ENCODE measurements at regions not wholly inside any gene's neighbourhood (a gene's known extent, or its start where the extent isn't known, plus 50 kb on each side); places are given as distances from the start of the nearest gene placed in this dataset.

DNA sequence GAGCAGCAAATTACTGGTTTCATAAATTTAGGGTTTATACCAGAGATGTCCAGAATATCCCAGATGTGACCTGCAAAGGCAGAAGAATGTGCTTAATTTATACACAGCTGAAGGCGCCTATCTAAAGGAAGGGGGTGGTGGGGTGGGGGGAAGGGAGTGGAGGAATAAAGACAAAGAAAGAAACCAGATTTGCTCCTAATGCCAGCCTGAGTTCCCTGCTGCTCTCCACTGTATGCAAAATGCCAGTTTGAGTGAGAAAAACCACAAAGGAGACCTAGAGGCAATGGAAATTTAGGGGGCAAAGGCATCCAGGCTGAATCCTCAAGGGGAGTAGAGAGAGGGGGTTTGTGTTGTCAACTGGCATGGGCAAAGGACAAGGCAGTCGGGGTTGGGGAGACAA is 161.5 kb upstream of the TOX3 start:
- DNase-seq (ENCODE audit: low spot score) (no peak), ATAC-seq (no peak)
- POLR2A ChIA-PET = no interaction called here
- TF ChIP-seq CBFB (CRISPR knock-in tag; IDR thresholded peaks at IDR 0.05; ENCODE audit: low read depth) (no peak), ZNF416 (CRISPR knock-in tag; IDR thresholded peaks at IDR 0.05) (no peak), OVOL2 (CRISPR knock-in tag; IDR thresholded peaks at IDR 0.05; ENCODE audit: borderline replicate concordance) (no peak), SMAD3 (CRISPR knock-in tag; IDR thresholded peaks at IDR 0.05; ENCODE audit: borderline replicate concordance) (no peak), ZNF219 (CRISPR knock-in tag; IDR thresholded peaks at IDR 0.05; ENCODE audit: borderline replicate concordance) (no peak), KAT7 (CRISPR knock-in tag; IDR thresholded peaks at IDR 0.05; ENCODE audit: borderline replicate concordance) (no peak), ZNF423 (CRISPR knock-in tag; IDR thresholded peaks at IDR 0.05) (no peak), TEAD4 (CRISPR knock-in tag; IDR thresholded peaks at IDR 0.05) (no peak)
- TF ChIP-seq, protein P1, sequence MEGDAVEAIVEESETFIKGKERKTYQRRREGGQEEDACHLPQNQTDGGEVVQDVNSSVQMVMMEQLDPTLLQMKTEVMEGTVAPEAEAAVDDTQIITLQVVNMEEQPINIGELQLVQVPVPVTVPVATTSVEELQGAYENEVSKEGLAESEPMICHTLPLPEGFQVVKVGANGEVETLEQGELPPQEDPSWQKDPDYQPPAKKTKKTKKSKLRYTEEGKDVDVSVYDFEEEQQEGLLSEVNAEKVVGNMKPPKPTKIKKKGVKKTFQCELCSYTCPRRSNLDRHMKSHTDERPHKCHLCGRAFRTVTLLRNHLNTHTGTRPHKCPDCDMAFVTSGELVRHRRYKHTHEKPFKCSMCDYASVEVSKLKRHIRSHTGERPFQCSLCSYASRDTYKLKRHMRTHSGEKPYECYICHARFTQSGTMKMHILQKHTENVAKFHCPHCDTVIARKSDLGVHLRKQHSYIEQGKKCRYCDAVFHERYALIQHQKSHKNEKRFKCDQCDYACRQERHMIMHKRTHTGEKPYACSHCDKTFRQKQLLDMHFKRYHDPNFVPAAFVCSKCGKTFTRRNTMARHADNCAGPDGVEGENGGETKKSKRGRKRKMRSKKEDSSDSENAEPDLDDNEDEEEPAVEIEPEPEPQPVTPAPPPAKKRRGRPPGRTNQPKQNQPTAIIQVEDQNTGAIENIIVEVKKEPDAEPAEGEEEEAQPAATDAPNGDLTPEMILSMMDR (IDR thresholded peaks at IDR 0.05) = no peak
- TF ChIP-seq, protein P2, sequence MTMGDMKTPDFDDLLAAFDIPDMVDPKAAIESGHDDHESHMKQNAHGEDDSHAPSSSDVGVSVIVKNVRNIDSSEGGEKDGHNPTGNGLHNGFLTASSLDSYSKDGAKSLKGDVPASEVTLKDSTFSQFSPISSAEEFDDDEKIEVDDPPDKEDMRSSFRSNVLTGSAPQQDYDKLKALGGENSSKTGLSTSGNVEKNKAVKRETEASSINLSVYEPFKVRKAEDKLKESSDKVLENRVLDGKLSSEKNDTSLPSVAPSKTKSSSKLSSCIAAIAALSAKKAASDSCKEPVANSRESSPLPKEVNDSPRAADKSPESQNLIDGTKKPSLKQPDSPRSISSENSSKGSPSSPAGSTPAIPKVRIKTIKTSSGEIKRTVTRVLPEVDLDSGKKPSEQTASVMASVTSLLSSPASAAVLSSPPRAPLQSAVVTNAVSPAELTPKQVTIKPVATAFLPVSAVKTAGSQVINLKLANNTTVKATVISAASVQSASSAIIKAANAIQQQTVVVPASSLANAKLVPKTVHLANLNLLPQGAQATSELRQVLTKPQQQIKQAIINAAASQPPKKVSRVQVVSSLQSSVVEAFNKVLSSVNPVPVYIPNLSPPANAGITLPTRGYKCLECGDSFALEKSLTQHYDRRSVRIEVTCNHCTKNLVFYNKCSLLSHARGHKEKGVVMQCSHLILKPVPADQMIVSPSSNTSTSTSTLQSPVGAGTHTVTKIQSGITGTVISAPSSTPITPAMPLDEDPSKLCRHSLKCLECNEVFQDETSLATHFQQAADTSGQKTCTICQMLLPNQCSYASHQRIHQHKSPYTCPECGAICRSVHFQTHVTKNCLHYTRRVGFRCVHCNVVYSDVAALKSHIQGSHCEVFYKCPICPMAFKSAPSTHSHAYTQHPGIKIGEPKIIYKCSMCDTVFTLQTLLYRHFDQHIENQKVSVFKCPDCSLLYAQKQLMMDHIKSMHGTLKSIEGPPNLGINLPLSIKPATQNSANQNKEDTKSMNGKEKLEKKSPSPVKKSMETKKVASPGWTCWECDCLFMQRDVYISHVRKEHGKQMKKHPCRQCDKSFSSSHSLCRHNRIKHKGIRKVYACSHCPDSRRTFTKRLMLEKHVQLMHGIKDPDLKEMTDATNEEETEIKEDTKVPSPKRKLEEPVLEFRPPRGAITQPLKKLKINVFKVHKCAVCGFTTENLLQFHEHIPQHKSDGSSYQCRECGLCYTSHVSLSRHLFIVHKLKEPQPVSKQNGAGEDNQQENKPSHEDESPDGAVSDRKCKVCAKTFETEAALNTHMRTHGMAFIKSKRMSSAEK (CRISPR knock-in tag; IDR thresholded peaks at IDR 0.05; ENCODE audit: borderline replicate concordance) = no peak
- TF ChIP-seq, protein P3, sequence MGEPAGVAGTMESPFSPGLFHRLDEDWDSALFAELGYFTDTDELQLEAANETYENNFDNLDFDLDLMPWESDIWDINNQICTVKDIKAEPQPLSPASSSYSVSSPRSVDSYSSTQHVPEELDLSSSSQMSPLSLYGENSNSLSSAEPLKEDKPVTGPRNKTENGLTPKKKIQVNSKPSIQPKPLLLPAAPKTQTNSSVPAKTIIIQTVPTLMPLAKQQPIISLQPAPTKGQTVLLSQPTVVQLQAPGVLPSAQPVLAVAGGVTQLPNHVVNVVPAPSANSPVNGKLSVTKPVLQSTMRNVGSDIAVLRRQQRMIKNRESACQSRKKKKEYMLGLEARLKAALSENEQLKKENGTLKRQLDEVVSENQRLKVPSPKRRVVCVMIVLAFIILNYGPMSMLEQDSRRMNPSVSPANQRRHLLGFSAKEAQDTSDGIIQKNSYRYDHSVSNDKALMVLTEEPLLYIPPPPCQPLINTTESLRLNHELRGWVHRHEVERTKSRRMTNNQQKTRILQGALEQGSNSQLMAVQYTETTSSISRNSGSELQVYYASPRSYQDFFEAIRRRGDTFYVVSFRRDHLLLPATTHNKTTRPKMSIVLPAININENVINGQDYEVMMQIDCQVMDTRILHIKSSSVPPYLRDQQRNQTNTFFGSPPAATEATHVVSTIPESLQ (CRISPR knock-in tag; IDR thresholded peaks at IDR 0.05) = no peak
- TF ChIP-seq, protein P4, sequence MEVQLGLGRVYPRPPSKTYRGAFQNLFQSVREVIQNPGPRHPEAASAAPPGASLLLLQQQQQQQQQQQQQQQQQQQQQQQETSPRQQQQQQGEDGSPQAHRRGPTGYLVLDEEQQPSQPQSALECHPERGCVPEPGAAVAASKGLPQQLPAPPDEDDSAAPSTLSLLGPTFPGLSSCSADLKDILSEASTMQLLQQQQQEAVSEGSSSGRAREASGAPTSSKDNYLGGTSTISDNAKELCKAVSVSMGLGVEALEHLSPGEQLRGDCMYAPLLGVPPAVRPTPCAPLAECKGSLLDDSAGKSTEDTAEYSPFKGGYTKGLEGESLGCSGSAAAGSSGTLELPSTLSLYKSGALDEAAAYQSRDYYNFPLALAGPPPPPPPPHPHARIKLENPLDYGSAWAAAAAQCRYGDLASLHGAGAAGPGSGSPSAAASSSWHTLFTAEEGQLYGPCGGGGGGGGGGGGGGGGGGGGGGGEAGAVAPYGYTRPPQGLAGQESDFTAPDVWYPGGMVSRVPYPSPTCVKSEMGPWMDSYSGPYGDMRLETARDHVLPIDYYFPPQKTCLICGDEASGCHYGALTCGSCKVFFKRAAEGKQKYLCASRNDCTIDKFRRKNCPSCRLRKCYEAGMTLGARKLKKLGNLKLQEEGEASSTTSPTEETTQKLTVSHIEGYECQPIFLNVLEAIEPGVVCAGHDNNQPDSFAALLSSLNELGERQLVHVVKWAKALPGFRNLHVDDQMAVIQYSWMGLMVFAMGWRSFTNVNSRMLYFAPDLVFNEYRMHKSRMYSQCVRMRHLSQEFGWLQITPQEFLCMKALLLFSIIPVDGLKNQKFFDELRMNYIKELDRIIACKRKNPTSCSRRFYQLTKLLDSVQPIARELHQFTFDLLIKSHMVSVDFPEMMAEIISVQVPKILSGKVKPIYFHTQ (CRISPR knock-in tag; IDR thresholded peaks at IDR 0.05) = no peak
- TF ChIP-seq, protein P5, sequence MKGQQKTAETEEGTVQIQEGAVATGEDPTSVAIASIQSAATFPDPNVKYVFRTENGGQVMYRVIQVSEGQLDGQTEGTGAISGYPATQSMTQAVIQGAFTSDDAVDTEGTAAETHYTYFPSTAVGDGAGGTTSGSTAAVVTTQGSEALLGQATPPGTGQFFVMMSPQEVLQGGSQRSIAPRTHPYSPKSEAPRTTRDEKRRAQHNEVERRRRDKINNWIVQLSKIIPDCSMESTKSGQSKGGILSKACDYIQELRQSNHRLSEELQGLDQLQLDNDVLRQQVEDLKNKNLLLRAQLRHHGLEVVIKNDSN (CRISPR knock-in tag; IDR thresholded peaks at IDR 0.05) = no peak
- TF ChIP-seq, protein P6, sequence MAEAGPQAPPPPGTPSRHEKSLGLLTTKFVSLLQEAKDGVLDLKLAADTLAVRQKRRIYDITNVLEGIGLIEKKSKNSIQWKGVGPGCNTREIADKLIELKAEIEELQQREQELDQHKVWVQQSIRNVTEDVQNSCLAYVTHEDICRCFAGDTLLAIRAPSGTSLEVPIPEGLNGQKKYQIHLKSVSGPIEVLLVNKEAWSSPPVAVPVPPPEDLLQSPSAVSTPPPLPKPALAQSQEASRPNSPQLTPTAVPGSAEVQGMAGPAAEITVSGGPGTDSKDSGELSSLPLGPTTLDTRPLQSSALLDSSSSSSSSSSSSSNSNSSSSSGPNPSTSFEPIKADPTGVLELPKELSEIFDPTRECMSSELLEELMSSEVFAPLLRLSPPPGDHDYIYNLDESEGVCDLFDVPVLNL (CRISPR knock-in tag; IDR thresholded peaks at IDR 0.05; ENCODE audit: borderline replicate concordance, low read depth) = no peak
- TF ChIP-seq, protein P7, sequence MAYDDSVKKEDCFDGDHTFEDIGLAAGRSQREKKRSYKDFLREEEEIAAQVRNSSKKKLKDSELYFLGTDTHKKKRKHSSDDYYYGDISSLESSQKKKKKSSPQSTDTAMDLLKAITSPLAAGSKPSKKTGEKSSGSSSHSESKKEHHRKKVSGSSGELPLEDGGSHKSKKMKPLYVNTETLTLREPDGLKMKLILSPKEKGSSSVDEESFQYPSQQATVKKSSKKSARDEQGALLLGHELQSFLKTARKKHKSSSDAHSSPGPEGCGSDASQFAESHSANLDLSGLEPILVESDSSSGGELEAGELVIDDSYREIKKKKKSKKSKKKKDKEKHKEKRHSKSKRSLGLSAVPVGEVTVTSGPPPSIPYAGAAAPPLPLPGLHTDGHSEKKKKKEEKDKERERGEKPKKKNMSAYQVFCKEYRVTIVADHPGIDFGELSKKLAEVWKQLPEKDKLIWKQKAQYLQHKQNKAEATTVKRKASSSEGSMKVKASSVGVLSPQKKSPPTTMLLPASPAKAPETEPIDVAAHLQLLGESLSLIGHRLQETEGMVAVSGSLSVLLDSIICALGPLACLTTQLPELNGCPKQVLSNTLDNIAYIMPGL (CRISPR knock-in tag; IDR thresholded peaks at IDR 0.05) = no peak
- Mint-ChIP-seq H3K4me1 (peaks cover 10% of the 10 kb centered on the region), H3K27me3 (ENCODE audit: low read depth) (no peaks in the 10 kb centered on the region; the same call in 1 of the 2 replicates), H3K9me3 (peaks cover 25% of the 10 kb centered on the region), H3K27ac (no peak overlapping the region), H3K4me3 (no peak overlapping the region), H3K36me3 (no peaks in the 10 kb centered on the region)
- CTCF ChIA-PET = interaction anchor here (0.6 to 2.4 kb wide), 2 partner anchors 125 to 206 kb away, joined by 3 to 8 read pairs; no protein-coding TSS in a partner anchor

All from WTC11 (cell line).